Stimulated activated memory B cell treated with anti-CD40 and anti-IgM and Interleukin-4, amounts not matched to agents 10 μg/mL and 1 μg/mL and 100 μg/mL, for 72 hours (primary cell): ENCODE measurements at regions not wholly inside any gene's neighbourhood (a gene's known extent, or its start where the extent isn't known, plus 50 kb on each side); places are given as distances from the start of the nearest gene placed in this dataset.
"Not testable (repeated sequence)": the region's sequence is repeated elsewhere in the genome, so short reads cannot be mapped to it uniquely, and the experiment has no call there.

ENCODE experiments used
- ATAC-seq: fragments of 150-1000 bp; cut with Tn5 transposase; 2 replicates; pipeline ENCODE4 v1.10.0; 2021
- H3K27ac Mint-ChIP-seq: one replicate; pipeline ENCODE4 v1.8.0; 2022; ENCODE audit warnings: mild to moderate bottlenecking, mixed read lengths
- H3K27me3 Mint-ChIP-seq: one replicate; pipeline ENCODE4 v1.8.0; 2022; ENCODE audit warnings: mixed read lengths
- H3K36me3 Mint-ChIP-seq: one replicate; pipeline ENCODE4 v1.8.0; 2022; ENCODE audit warnings: mixed read lengths
- H3K4me1 Mint-ChIP-seq: one replicate; pipeline ENCODE4 v1.8.0; 2022; ENCODE audit warnings: mixed read lengths
- H3K4me3 Mint-ChIP-seq: one replicate; pipeline ENCODE4 v1.8.0; 2022; ENCODE audit warnings: mild to moderate bottlenecking, moderate library complexity, mixed read lengths
- H3K9me3 Mint-ChIP-seq: one replicate; pipeline ENCODE4 v1.8.0; 2022; ENCODE audit warnings: mixed read lengths

GRCh38 chr4:37555322-37555721, 130.9 kb downstream of the RELL1 start:
- Mint-ChIP-seq H3K27ac (no peak overlapping the region), H3K9me3 (peaks cover 5% of the 10 kb centered on the region), H3K4me1 (no peaks in the 10 kb centered on the region), H3K36me3 (no peaks in the 10 kb centered on the region), H3K4me3 (no peak overlapping the region), H3K27me3 (no peaks in the 10 kb centered on the region)
- no peak for ATAC-seq

GRCh38 chr4:37549866-37550265, 136.3 kb downstream of the RELL1 start:
- H3K36me3 Mint-ChIP-seq, H3K4me3 Mint-ChIP-seq, H3K4me1 Mint-ChIP-seq, H3K27ac Mint-ChIP-seq, ATAC-seq: not testable (repeated sequence)
- peaks cover 11% of the 10 kb centered on the region for H3K9me3 Mint-ChIP-seq
- H3K27me3 Mint-ChIP-seq: peaks cover 10% of the 10 kb centered on the region

GRCh38 chr4:37549041-37549440, 137.1 kb downstream of the RELL1 start:
- H3K36me3 Mint-ChIP-seq: peaks cover 6% of the 10 kb centered on the region
- H3K9me3 Mint-ChIP-seq: peaks cover 11% of the 10 kb centered on the region
- no peak overlapping the region for H3K27ac Mint-ChIP-seq
- ATAC-seq: no peak
- H3K27me3 Mint-ChIP-seq: peaks cover 19% of the 10 kb centered on the region
- no peaks in the 10 kb centered on the region for H3K4me1 Mint-ChIP-seq
- no peak overlapping the region for H3K4me3 Mint-ChIP-seq

GRCh38 chr4:37546586-37546985, 139.6 kb downstream of the RELL1 start:
- no peak overlapping the region for H3K4me3 Mint-ChIP-seq
- H3K9me3 Mint-ChIP-seq: peaks cover 9% of the 10 kb centered on the region
- ATAC-seq: no peak
- H3K27me3 Mint-ChIP-seq: peaks cover 25% of the 10 kb centered on the region
- no peak overlapping the region for H3K27ac Mint-ChIP-seq
- no peaks in the 10 kb centered on the region for H3K4me1 Mint-ChIP-seq
- peaks cover 6% of the 10 kb centered on the region for H3K36me3 Mint-ChIP-seq

- Mint-ChIP-seq H3K27me3 (peaks cover 25% of the 10 kb centered on the region), H3K4me1 (no peaks in the 10 kb centered on the region), H3K9me3 (peaks cover 9% of the 10 kb centered on the region), H3K36me3 (peaks cover 6% of the 10 kb centered on the region), H3K4me3 (no peak overlapping the region), H3K27ac (no peak overlapping the region)
- no peak for ATAC-seq
These were observed 143.5 kb downstream of the RELL1 start for GRCh38 chr4:37542706-37543105.

GRCh38 chr4:37541956-37542355, 144.2 kb downstream of the RELL1 start:
- no peak overlapping the region for H3K27ac Mint-ChIP-seq
- H3K36me3 Mint-ChIP-seq: peaks cover under 1% of the 10 kb centered on the region
- H3K27me3 Mint-ChIP-seq: peaks cover 25% of the 10 kb centered on the region
- no peak for ATAC-seq
- peaks cover 6% of the 10 kb centered on the region for H3K9me3 Mint-ChIP-seq
- no peak overlapping the region for H3K4me3 Mint-ChIP-seq
- H3K4me1 Mint-ChIP-seq: no peaks in the 10 kb centered on the region

GRCh38 chr4:37540486-37540885, 145.7 kb downstream of the RELL1 start:
- Mint-ChIP-seq H3K4me3 (no peak overlapping the region), H3K4me1 (no peaks in the 10 kb centered on the region)
- no peak for ATAC-seq

GRCh38 chr4:37538931-37539330, 147.2 kb downstream of the RELL1 start:
- Mint-ChIP-seq H3K27ac (no peak overlapping the region), H3K4me3 (no peak overlapping the region), H3K36me3 (no peaks in the 10 kb centered on the region), H3K4me1 (no peaks in the 10 kb centered on the region), H3K27me3 (peaks cover 5% of the 10 kb centered on the region), H3K9me3 (peaks cover 3% of the 10 kb centered on the region)
- no peak for ATAC-seq

More at GRCh38 chr4:37540486-37540885, 145.7 kb downstream of the RELL1 start:
- peaks cover 4% of the 10 kb centered on the region for H3K9me3 Mint-ChIP-seq
- no peak overlapping the region for H3K27ac Mint-ChIP-seq
- H3K36me3 Mint-ChIP-seq: no peaks in the 10 kb centered on the region
- peaks cover 20% of the 10 kb centered on the region for H3K27me3 Mint-ChIP-seq

- no peak overlapping the region for H3K4me3 Mint-ChIP-seq
- ATAC-seq: no peak
- no peaks in the 10 kb centered on the region for H3K9me3 Mint-ChIP-seq
- H3K36me3 Mint-ChIP-seq: no peaks in the 10 kb centered on the region
- H3K27me3 Mint-ChIP-seq: no peaks in the 10 kb centered on the region
- H3K4me1 Mint-ChIP-seq: no peaks in the 10 kb centered on the region
- no peak overlapping the region for H3K27ac Mint-ChIP-seq
These were observed 148.7 kb downstream of the RELL1 start for GRCh38 chr4:37537484-37537883.

- no peak for ATAC-seq
- H3K36me3 Mint-ChIP-seq: no peaks in the 10 kb centered on the region
- peaks cover 6% of the 10 kb centered on the region for H3K27me3 Mint-ChIP-seq
- no peak overlapping the region for H3K27ac Mint-ChIP-seq
- H3K4me1 Mint-ChIP-seq: no peaks in the 10 kb centered on the region
- no peak overlapping the region for H3K4me3 Mint-ChIP-seq
- no peaks in the 10 kb centered on the region for H3K9me3 Mint-ChIP-seq
These were observed 150.3 kb downstream of the RELL1 start for GRCh38 chr4:37535872-37536271.

GRCh38 chr4:37533286-37534033, 152.7 kb downstream of the RELL1 start:
- no peak overlapping the region for H3K4me3 Mint-ChIP-seq
- H3K27ac Mint-ChIP-seq: no peak overlapping the region
- no peaks in the 10 kb centered on the region for H3K36me3 Mint-ChIP-seq
- no peaks in the 10 kb centered on the region for H3K4me1 Mint-ChIP-seq
- peaks cover 9% of the 10 kb centered on the region for H3K27me3 Mint-ChIP-seq
- no peaks in the 10 kb centered on the region for H3K9me3 Mint-ChIP-seq
- no peak for ATAC-seq

GRCh38 chr4:37531151-37531550, 155.0 kb downstream of the RELL1 start:
- H3K36me3 Mint-ChIP-seq: no peaks in the 10 kb centered on the region
- ATAC-seq: no peak

GRCh38 chr4:37530451-37530850, 155.7 kb downstream of the RELL1 start:
- no peak for ATAC-seq
- no peak overlapping the region for H3K27ac Mint-ChIP-seq
- no peaks in the 10 kb centered on the region for H3K36me3 Mint-ChIP-seq
- peaks cover 9% of the 10 kb centered on the region for H3K27me3 Mint-ChIP-seq
- H3K9me3 Mint-ChIP-seq: no peaks in the 10 kb centered on the region
- no peaks in the 10 kb centered on the region for H3K4me1 Mint-ChIP-seq
- H3K4me3 Mint-ChIP-seq: no peak overlapping the region

More at GRCh38 chr4:37531151-37531550, 155.0 kb downstream of the RELL1 start:
- no peak overlapping the region for H3K27ac Mint-ChIP-seq
- peaks cover 9% of the 10 kb centered on the region for H3K27me3 Mint-ChIP-seq
- H3K4me3 Mint-ChIP-seq: no peak overlapping the region
- H3K4me1 Mint-ChIP-seq: no peaks in the 10 kb centered on the region
- H3K9me3 Mint-ChIP-seq: no peaks in the 10 kb centered on the region

GRCh38 chr4:37528166-37528885, 157.8 kb downstream of the RELL1 start:
- Mint-ChIP-seq H3K27ac (no peak overlapping the region), H3K36me3 (no peaks in the 10 kb centered on the region), H3K4me1 (no peaks in the 10 kb centered on the region), H3K4me3 (no peak overlapping the region), H3K27me3 (peaks cover 22% of the 10 kb centered on the region), H3K9me3 (no peaks in the 10 kb centered on the region)
- ATAC-seq: no peak

- Mint-ChIP-seq H3K27ac (no peak overlapping the region), H3K9me3 (peaks cover 5% of the 10 kb centered on the region), H3K4me1 (no peaks in the 10 kb centered on the region), H3K4me3 (no peak overlapping the region), H3K36me3 (no peaks in the 10 kb centered on the region), H3K27me3 (peaks cover 32% of the 10 kb centered on the region)
- ATAC-seq: no peak
These were observed 161.9 kb downstream of the RELL1 start for GRCh38 chr4:37524267-37524666.

GRCh38 chr4:37522996-37523395, 163.2 kb downstream of the RELL1 start:
- ATAC-seq: no peak
- H3K27me3 Mint-ChIP-seq: peaks cover 32% of the 10 kb centered on the region
- H3K27ac Mint-ChIP-seq: no peak overlapping the region
- peaks cover 5% of the 10 kb centered on the region for H3K9me3 Mint-ChIP-seq
- H3K4me3 Mint-ChIP-seq: no peak overlapping the region
- H3K4me1 Mint-ChIP-seq: no peaks in the 10 kb centered on the region
- H3K36me3 Mint-ChIP-seq: no peaks in the 10 kb centered on the region
